ENCODE measurements at regions not wholly inside any gene's neighbourhood (a gene's known extent, or its start where the extent isn't known, plus 50 kb on each side); places are given as distances from the start of the nearest gene placed in this dataset.

DNA sequence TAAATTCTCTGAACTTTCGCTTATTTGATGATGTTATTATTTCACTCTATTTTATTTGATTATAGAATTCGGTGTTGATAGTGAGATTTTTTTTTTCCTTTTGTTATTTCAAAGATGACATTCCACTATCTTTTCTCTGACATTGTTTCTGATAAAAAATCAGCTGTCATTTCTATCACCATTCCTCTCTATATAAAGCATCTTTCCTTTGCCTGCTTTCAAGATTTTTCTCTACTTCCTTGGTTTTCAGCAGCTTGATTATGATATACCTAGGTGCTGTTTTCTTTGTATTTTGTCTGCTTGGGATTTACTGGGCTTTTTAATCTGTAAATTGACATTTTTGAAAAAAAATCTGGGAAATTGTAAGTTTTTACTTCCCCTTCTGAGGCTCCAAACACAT lies 344.0 kb downstream of the HLX start:
- no peak overlapping the region for H3K4me3 ChIP-seq (ENCODE audit: low read depth, low read length)
- TF ChIP-seq, protein P1, sequence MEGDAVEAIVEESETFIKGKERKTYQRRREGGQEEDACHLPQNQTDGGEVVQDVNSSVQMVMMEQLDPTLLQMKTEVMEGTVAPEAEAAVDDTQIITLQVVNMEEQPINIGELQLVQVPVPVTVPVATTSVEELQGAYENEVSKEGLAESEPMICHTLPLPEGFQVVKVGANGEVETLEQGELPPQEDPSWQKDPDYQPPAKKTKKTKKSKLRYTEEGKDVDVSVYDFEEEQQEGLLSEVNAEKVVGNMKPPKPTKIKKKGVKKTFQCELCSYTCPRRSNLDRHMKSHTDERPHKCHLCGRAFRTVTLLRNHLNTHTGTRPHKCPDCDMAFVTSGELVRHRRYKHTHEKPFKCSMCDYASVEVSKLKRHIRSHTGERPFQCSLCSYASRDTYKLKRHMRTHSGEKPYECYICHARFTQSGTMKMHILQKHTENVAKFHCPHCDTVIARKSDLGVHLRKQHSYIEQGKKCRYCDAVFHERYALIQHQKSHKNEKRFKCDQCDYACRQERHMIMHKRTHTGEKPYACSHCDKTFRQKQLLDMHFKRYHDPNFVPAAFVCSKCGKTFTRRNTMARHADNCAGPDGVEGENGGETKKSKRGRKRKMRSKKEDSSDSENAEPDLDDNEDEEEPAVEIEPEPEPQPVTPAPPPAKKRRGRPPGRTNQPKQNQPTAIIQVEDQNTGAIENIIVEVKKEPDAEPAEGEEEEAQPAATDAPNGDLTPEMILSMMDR (IDR thresholded peaks at IDR 0.05; ENCODE audit: low read depth, low read length), result no peak

DNA sequence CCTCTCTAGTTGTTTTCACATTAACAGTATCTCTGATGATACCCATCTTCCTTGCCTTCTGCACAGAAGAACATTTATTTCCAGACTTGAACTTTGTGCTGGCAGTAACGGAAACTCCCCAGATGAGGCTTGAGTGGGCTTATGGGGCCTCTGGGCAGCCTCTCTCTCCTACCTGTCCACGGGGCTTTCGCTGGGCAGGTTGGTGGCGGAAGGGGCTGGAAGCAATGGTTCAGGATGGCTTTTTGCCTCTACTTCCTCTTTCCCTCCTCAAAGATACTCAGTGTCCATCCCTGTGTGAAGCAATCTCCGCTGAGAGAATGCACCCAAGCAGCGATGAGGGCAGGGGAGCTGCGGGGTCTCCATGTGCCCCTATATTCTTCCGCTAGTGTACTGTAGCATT lies 348.2 kb downstream of the HLX start:
- H3K4me3 ChIP-seq (ENCODE audit: low read depth, low read length), result no peak overlapping the region
- TF ChIP-seq, protein P1 (IDR thresholded peaks at IDR 0.05; ENCODE audit: low read depth, low read length), result no peak

DNA sequence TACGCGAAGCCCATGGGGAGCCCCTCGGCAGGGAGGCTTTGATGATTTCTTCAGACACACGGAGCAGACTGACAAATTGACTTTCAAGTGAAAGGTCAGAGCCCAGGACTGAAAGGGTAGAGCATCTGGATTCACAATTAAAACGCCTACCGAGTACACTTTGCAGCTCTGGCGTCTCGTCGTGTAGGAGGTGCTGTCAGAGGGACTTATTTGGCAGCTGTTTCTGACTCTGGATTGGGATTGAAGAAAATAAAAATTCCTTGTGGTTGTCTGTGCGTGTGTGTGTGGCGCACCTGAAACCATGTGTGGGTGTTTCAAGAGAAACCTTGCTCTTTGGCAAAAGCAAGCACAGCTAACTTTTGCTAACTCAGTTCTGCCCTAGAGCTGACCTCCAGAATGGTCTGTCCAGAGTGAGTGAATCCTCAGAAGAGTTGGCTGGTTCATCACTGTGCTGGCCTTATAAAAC lies 348.7 kb downstream of the HLX start:
- H3K4me3 ChIP-seq (ENCODE audit: low read depth, low read length), result no peak overlapping the region
- TF ChIP-seq, protein P1 (IDR thresholded peaks at IDR 0.05; ENCODE audit: low read depth, low read length), result no peak

DNA sequence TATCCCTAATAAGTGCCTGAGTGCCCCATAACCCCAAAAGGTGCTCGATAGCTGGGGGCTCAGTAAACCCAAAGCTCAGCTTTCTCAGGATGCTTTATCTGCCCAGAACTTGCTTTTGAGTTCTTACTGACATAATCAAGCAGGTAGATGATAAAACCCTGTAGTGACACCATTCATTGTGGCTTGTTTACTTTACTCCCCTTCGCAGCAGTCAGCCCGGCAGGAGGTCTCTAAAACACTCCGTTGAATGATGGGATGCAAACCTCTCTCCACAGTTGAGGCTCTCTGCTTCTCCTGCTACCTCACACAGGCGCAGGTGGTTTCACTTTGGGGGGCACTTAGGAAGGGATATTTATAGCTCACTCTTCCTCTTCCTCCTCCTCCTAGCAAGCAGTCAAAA lies 349.4 kb downstream of the HLX start:
- TF ChIP-seq, protein P1 (IDR thresholded peaks at IDR 0.05; ENCODE audit: low read depth, low read length), result no peak
- H3K4me3 ChIP-seq (ENCODE audit: low read depth, low read length), result no peak overlapping the region

DNA sequence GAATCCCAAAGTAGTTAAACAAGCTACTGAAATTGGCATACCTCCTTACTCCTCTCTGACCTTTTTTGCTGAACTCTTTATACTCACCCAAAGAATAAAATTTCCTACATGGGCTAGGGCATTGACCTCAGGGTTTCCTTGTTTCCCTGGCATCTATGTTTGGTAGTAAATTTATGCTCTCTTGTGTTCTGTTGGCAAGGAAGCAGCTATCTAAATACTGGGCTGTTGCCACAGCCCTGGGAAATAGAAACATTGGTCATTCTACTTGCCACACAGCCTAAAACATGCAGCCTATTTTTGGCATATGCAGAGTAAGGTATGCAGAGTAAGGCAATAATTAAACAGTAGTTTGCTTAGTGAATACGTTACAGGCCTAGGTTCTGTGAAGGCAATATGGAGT lies 351.4 kb downstream of the HLX start:
- TF ChIP-seq, protein P1 (IDR thresholded peaks at IDR 0.05; ENCODE audit: low read depth, low read length), result no peak
- H3K4me3 ChIP-seq (ENCODE audit: low read depth, low read length), result no peak overlapping the region

DNA sequence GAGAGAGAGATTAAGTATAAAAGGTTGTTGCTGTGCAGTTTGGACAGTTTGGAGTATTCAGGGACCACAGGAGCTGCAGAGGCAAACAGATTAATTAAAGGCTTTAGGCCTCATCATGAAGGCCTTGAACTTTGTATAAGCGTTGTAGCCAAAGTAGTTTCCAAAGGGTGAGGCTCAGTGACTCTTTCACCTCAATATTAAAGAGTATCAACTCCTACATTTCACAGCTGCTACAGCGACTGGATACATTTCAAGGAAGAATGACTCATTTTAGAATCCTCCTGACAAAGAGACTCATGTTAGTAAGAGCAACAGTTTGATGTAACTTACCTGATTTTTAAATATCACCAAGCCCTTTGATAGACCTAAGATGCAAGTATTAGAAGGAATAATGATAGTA lies 355.5 kb downstream of the HLX start:
- no peak overlapping the region for H3K4me3 ChIP-seq (ENCODE audit: low read depth, low read length)
- TF ChIP-seq, protein P1 (IDR thresholded peaks at IDR 0.05; ENCODE audit: low read depth, low read length), result no peak

DNA sequence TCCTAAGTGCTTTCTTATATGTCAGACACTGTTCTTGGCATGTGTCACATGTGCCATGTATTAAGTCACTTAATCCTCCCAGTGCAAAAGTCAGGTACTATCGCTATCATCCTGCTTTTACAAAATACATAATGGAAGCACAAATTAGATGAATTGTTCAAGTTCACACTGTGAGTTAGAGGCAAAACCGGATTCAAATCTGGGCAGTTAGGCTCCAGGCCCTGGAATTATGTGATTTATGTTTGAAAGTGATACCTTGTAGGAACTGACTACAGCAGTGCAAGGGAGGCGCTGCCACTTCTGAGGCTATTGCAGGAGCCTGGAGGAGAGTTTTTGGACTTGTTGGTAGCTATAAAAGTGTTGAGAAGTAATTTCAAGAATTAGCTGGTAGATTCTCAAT lies 358.3 kb downstream of the HLX start:
- H3K4me3 ChIP-seq (ENCODE audit: low read depth, low read length), result no peak overlapping the region
- TF ChIP-seq, protein P1 (IDR thresholded peaks at IDR 0.05; ENCODE audit: low read depth, low read length), result no peak
